Mesendoderm (in vitro differentiated cells): ENCODE measurements at regions not wholly inside any gene's neighbourhood (a gene's known extent, or its start where the extent isn't known, plus 50 kb on each side); places are given as distances from the start of the nearest gene placed in this dataset.

Experiments
- DNase-seq: peaks from one replicate; pipeline ENCODE4 v3.0.0; 2013
- H2AK5ac ChIP-seq: 2 replicates; pipeline ENCODE4 v1.6.1; 2013; ENCODE audit warnings: low read length, inconsistent platforms
- H2BK120ac ChIP-seq: 2 replicates; pipeline ENCODE4 v1.6.1; 2013; ENCODE audit warnings: low read depth, mild to moderate bottlenecking, low read length, moderate library complexity, mixed read lengths
- H2BK15ac ChIP-seq: replicated peaks from 2 replicates; pipeline ENCODE4 v1.6.1; 2013; ENCODE audit warnings: low read depth, mild to moderate bottlenecking, moderate library complexity
- H2BK5ac ChIP-seq: 2 replicates; pipeline ENCODE4 v1.6.1; 2013; ENCODE audit warnings: low read length, inconsistent platforms
- H3K18ac ChIP-seq: 2 replicates; pipeline ENCODE4 v1.6.1; 2013; ENCODE audit warnings: mild to moderate bottlenecking, low read length, mixed read lengths
- H3K23ac ChIP-seq: one replicate; pipeline ENCODE4 v1.6.1; 2013; ENCODE audit warnings: low read length
- H3K27ac ChIP-seq: 2 replicates; pipeline ENCODE4 v1.5.1; 2013; ENCODE audit warnings: low read depth, mild to moderate bottlenecking, inconsistent platforms, low read length, moderate library complexity
- H3K27me3 ChIP-seq: 2 replicates; pipeline ENCODE4 v1.6.1; 2013; ENCODE audit warnings: low read length, control low read depth, mild to moderate bottlenecking, inconsistent platforms; ENCODE audit not compliant: insufficient read depth, poor library complexity
- H3K36me3 ChIP-seq: 2 replicates; pipeline ENCODE4 v1.6.1; 2013; ENCODE audit warnings: low read length, inconsistent platforms; ENCODE audit not compliant: control insufficient read depth, insufficient read depth
- H3K4ac ChIP-seq: one replicate; pipeline ENCODE4 v1.6.1; 2013; ENCODE audit warnings: low read depth, mild to moderate bottlenecking, low read length, moderate library complexity
- H3K4me1 ChIP-seq: 2 replicates; pipeline ENCODE4 v1.6.1; 2013; ENCODE audit warnings: low read depth, low read length, inconsistent platforms; ENCODE audit not compliant: control insufficient read depth
- H3K4me2 ChIP-seq: 2 replicates; pipeline ENCODE4 v1.6.1; 2013; ENCODE audit warnings: low read length
- H3K4me3 ChIP-seq: 2 replicates; pipeline ENCODE4 v1.5.1; 2013; ENCODE audit warnings: mild to moderate bottlenecking, low read length
- H3K56ac ChIP-seq: one replicate; pipeline ENCODE4 v1.6.1; 2013; ENCODE audit warnings: low read length
- H3K79me1 ChIP-seq: 2 replicates; pipeline ENCODE4 v1.6.1; 2013; ENCODE audit warnings: low read length, inconsistent platforms
- H3K79me2 ChIP-seq: 2 replicates; pipeline ENCODE4 v1.6.1; 2013; ENCODE audit warnings: mild to moderate bottlenecking, low read length; ENCODE audit not compliant: control insufficient read depth, insufficient read depth
- H3K9ac ChIP-seq: 2 replicates; pipeline ENCODE4 v1.6.1; 2013; ENCODE audit warnings: low read length, inconsistent platforms
- H4K5ac ChIP-seq: one replicate; pipeline ENCODE4 v1.6.1; 2013; ENCODE audit warnings: low read length
- H4K8ac ChIP-seq: one replicate; pipeline ENCODE4 v1.6.1; 2013; ENCODE audit warnings: low read depth, mild to moderate bottlenecking, control low read depth, low read length, moderate library complexity
- WGBS: extraction: QIAGEN DNeasy Blood & Tissue Kit; methylation state at CpG from one replicate; pipeline ENCODE4 v1.1.7; 2013; ENCODE audit warnings: low lambda C conversion rate, missing lambda C conversion rate; ENCODE audit not compliant: insufficient coverage; ENCODE audit errors: extremely low coverage; 5-methylcytosine and 5-hydroxymethylcytosine counted together

DNA sequence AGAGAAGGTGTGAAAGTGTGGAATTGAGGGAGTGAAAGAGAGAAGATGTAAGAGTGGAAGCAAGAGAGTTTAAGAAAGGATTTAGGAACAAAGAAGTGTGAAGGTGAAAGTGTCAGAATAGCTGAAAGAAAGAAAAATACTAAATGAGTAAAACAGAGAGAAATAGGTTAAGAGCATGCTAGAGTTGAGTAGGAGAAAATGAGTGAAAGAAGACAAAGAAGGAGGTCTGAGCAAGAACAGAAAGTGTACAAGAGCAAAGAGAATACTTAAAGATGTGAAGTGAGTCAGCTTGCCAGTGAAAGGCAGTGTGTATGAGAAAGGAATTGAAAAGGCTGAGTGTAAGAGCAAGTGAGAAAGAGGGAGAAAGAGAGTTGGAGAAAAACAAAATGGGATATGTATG lies 348.8 kb upstream of the BCHE start:
- no peak overlapping the region for H3K4ac ChIP-seq
- H3K4me1 ChIP-seq, result peaks cover 2% of the 10 kb centered on the region
- no peak overlapping the region for H2BK5ac ChIP-seq
- no peaks in the 10 kb centered on the region for H3K36me3 ChIP-seq
- H4K8ac ChIP-seq, result no peak overlapping the region
- H3K79me1 ChIP-seq, result no peaks in the 10 kb centered on the region
- H2BK15ac ChIP-seq, result no peak overlapping the region
- no peak overlapping the region for H3K23ac ChIP-seq
- no peak overlapping the region for H3K9ac ChIP-seq
- no peak overlapping the region for H3K27ac ChIP-seq
- no peaks in the 10 kb centered on the region for H3K79me2 ChIP-seq
- H2AK5ac ChIP-seq, result no peak overlapping the region
- H3K4me2 ChIP-seq, result no peak overlapping the region
- H3K4me3 ChIP-seq, result no peak overlapping the region
- H3K27me3 ChIP-seq, result no peaks in the 10 kb centered on the region
- no peak overlapping the region for H3K18ac ChIP-seq
- H3K56ac ChIP-seq, result no peak overlapping the region
- H4K5ac ChIP-seq, result no peak overlapping the region
- no peak for DNase-seq
- no peak overlapping the region for H2BK120ac ChIP-seq

- H3K9ac ChIP-seq, result no peak overlapping the region
- no peaks in the 10 kb centered on the region for H3K4me1 ChIP-seq
- no peak overlapping the region for H2BK120ac ChIP-seq
- H2BK15ac ChIP-seq, result no peak overlapping the region
- H3K4me3 ChIP-seq, result no peak overlapping the region
- DNase-seq, result no peak
- H4K5ac ChIP-seq, result no peak overlapping the region
- no peak overlapping the region for H4K8ac ChIP-seq
- no peaks in the 10 kb centered on the region for H3K36me3 ChIP-seq
- H2BK5ac ChIP-seq, result no peak overlapping the region
- no peak overlapping the region for H3K4me2 ChIP-seq
- H2AK5ac ChIP-seq, result no peak overlapping the region
- H3K27me3 ChIP-seq, result no peaks in the 10 kb centered on the region
- no CpG with 5 or more reads among the region's 1 CpG for WGBS
- H3K23ac ChIP-seq, result no peak overlapping the region
- H3K56ac ChIP-seq, result no peak overlapping the region
- no peak overlapping the region for H3K4ac ChIP-seq
- no peaks in the 10 kb centered on the region for H3K79me1 ChIP-seq
- no peaks in the 10 kb centered on the region for H3K79me2 ChIP-seq
- no peak overlapping the region for H3K18ac ChIP-seq
- no peak overlapping the region for H3K27ac ChIP-seq
Measured at GRCh38 chr3:166177130-166177529, 339.9 kb upstream of the BCHE start.

- Histone ChIP-seq H3K79me2 (no peaks in the 10 kb centered on the region), H3K18ac (no peak overlapping the region), H2AK5ac (no peak overlapping the region), H3K79me1 (no peaks in the 10 kb centered on the region), H3K23ac (no peak overlapping the region), H3K4me1 (no peaks in the 10 kb centered on the region), H3K27ac (no peak overlapping the region), H3K36me3 (no peaks in the 10 kb centered on the region), H3K4me3 (no peak overlapping the region), H2BK5ac (no peak overlapping the region), H3K4ac (no peak overlapping the region), H2BK15ac (no peak overlapping the region), H4K5ac (no peak overlapping the region), H4K8ac (no peak overlapping the region), H3K56ac (no peak overlapping the region), H3K27me3 (no peaks in the 10 kb centered on the region), H3K4me2 (no peak overlapping the region), H2BK120ac (no peak overlapping the region), H3K9ac (no peak overlapping the region)
- no CpG with 5 or more reads among the region's 3 CpGs for WGBS
- no peak for DNase-seq
Measured at GRCh38 chr3:166171695-166172094, 334.5 kb upstream of the BCHE start.

DNA sequence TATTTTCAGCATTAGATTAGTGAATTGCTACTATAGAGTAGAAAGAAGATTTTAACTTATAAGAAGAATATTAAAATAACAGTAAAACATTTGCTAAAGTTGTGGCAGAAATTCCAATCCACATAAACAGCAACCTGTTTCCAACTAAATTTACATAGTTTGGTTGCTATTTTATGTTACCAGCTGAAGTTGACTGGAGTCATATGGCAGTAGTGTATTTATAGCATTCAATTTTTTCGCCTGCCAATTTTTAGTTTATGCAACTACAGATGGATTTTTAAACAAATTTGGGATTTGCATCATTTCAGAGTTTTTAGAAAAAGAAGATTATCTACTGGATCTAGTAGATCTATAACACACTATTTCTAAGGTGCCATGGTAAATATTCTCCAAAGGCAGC lies 332.5 kb upstream of the BCHE start:
- WGBS, result no CpG with 5 or more reads among the region's 1 CpG
- Histone ChIP-seq H2BK120ac (no peak overlapping the region), H2AK5ac (no peak overlapping the region), H2BK15ac (no peak overlapping the region), H3K9ac (no peak overlapping the region), H3K56ac (no peak overlapping the region), H3K4me3 (no peak overlapping the region), H3K79me1 (no peaks in the 10 kb centered on the region), H3K4ac (no peak overlapping the region), H3K4me1 (no peaks in the 10 kb centered on the region), H3K79me2 (no peaks in the 10 kb centered on the region), H4K8ac (no peak overlapping the region), H3K27me3 (no peaks in the 10 kb centered on the region), H3K36me3 (no peaks in the 10 kb centered on the region), H3K18ac (no peak overlapping the region), H2BK5ac (no peak overlapping the region), H4K5ac (no peak overlapping the region), H3K23ac (no peak overlapping the region), H3K27ac (no peak overlapping the region), H3K4me2 (no peak overlapping the region)
- DNase-seq, result no peak

DNA sequence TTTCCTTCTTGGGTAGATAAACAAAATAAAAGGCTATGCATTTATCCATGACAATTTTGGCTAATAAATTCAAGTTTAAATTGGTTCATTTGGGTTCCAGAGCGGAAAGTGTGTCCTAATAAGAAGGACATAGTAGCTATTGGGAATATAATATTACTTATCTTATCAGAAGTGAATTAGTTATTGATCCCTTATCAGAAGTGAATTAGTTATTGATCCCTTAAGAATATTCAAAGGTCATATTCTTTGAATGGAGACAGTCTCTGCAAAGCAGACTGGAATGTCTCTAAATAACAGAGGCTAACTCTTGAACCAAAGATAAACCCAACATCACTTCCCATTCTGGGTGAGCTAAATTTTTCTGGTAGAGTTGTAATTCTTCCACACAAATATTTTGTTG lies 290.7 kb upstream of the BCHE start:
- H2BK5ac ChIP-seq, result no peak overlapping the region
- no peak overlapping the region for H2BK120ac ChIP-seq
- H3K4me1 ChIP-seq, result no peaks in the 10 kb centered on the region
- no peak overlapping the region for H3K56ac ChIP-seq
- no peak overlapping the region for H3K4me3 ChIP-seq
- no peak overlapping the region for H2AK5ac ChIP-seq
- no peaks in the 10 kb centered on the region for H3K79me1 ChIP-seq
- no peak overlapping the region for H4K5ac ChIP-seq
- H3K79me2 ChIP-seq, result no peaks in the 10 kb centered on the region
- H3K27ac ChIP-seq, result no peak overlapping the region
- no peak overlapping the region for H2BK15ac ChIP-seq
- H3K27me3 ChIP-seq, result no peaks in the 10 kb centered on the region
- no CpG with 5 or more reads among the region's 1 CpG for WGBS
- no peak overlapping the region for H3K4me2 ChIP-seq
- no peak overlapping the region for H3K9ac ChIP-seq
- H3K18ac ChIP-seq, result no peak overlapping the region
- DNase-seq, result no peak
- no peaks in the 10 kb centered on the region for H3K36me3 ChIP-seq
- no peak overlapping the region for H4K8ac ChIP-seq
- H3K23ac ChIP-seq, result no peak overlapping the region
- no peak overlapping the region for H3K4ac ChIP-seq

DNA sequence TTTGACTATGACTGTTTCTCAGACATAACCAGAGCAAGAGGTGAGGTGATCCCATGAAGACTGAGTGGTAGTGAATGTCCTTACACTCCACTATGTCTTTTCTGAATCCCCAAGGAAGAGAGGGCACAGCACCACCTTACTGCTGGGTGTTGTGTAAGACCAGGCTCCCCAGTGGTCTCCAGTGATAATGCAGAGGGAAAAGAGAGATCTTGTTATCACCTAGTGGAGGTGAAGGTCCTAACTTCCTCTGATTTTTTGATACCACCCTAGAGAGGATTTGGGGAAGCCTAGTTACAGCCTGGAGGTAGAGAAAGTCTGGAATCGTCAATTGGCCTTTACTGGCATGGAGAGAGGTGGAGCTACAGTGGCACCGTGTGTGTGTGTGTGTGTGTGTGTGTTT lies 288.0 kb upstream of the BCHE start:
- Histone ChIP-seq H3K79me1 (no peaks in the 10 kb centered on the region), H3K23ac (no peak overlapping the region), H3K36me3 (no peaks in the 10 kb centered on the region), H3K18ac (no peak overlapping the region), H4K8ac (no peak overlapping the region), H3K4me3 (no peak overlapping the region), H3K79me2 (no peaks in the 10 kb centered on the region), H3K27me3 (no peaks in the 10 kb centered on the region), H2BK120ac (no peak overlapping the region), H3K9ac (no peak overlapping the region), H4K5ac (no peak overlapping the region), H3K4ac (no peak overlapping the region), H3K4me2 (no peak overlapping the region), H3K27ac (no peak overlapping the region), H2AK5ac (no peak overlapping the region), H3K4me1 (no peaks in the 10 kb centered on the region), H2BK15ac (no peak overlapping the region), H2BK5ac (no peak overlapping the region), H3K56ac (no peak overlapping the region)
- no CpG with 5 or more reads among the region's 2 CpGs for WGBS
- peak; percentile 66 for DNase-seq
